ENCODE measurements at regions not wholly inside any gene's neighbourhood (a gene's known extent, or its start where the extent isn't known, plus 50 kb on each side); places are given as distances from the start of the nearest gene placed in this dataset.

GRCh38 chr20:22929661-22930060 lies 105.5 kb upstream of the SSTR4 start:
- TF ChIP-seq, protein P1, sequence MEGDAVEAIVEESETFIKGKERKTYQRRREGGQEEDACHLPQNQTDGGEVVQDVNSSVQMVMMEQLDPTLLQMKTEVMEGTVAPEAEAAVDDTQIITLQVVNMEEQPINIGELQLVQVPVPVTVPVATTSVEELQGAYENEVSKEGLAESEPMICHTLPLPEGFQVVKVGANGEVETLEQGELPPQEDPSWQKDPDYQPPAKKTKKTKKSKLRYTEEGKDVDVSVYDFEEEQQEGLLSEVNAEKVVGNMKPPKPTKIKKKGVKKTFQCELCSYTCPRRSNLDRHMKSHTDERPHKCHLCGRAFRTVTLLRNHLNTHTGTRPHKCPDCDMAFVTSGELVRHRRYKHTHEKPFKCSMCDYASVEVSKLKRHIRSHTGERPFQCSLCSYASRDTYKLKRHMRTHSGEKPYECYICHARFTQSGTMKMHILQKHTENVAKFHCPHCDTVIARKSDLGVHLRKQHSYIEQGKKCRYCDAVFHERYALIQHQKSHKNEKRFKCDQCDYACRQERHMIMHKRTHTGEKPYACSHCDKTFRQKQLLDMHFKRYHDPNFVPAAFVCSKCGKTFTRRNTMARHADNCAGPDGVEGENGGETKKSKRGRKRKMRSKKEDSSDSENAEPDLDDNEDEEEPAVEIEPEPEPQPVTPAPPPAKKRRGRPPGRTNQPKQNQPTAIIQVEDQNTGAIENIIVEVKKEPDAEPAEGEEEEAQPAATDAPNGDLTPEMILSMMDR (IDR thresholded peaks at IDR 0.05) = no peak
- TF ChIP-seq POLR2AphosphoS5 (IDR thresholded peaks at IDR 0.05; ENCODE audit: low read depth, low read length) (no peak), JUND (IDR thresholded peaks at IDR 0.05) (no peak), TCF12 (IDR thresholded peaks at IDR 0.05) (no peak), CHD2 (IDR thresholded peaks at IDR 0.05; ENCODE audit: low read length, partially characterized antibody) (no peak), IRF3 (IDR thresholded peaks at IDR 0.05; ENCODE audit: low read depth, low read length) (no peak)

Data from SK-N-SH (cell line).